GM13976 (cell line): ENCODE measurements at regions not wholly inside any gene's neighbourhood (a gene's known extent, or its start where the extent isn't known, plus 50 kb on each side); places are given as distances from the start of the nearest gene placed in this dataset.

ENCODE experiments used
- DNase-seq: peaks from one replicate; pipeline ENCODE4 v3.0.0; 2012; ENCODE audit warnings: low spot score
- in situ Hi-C: fragments of 300-500 bp; cut with MboI; formaldehyde crosslinking; loops from one replicate; pipeline ENCODE4 v1.12.0; 2022; ENCODE audit warnings: low sequenced_read_pairs, mixed read lengths, inconsistent platforms; ENCODE audit not compliant: unreplicated experiment
- TF ChIP-seq, protein P1 (sequence below): IDR thresholded peaks from 2 replicates; pipeline ENCODE4 v1.5.1; 2012; ENCODE audit warnings: borderline replicate concordance, mild to moderate bottlenecking; ENCODE audit not compliant: insufficient read depth; ENCODE audit errors: extremely low read depth, missing control alignments, control extremely low read depth

DNA sequence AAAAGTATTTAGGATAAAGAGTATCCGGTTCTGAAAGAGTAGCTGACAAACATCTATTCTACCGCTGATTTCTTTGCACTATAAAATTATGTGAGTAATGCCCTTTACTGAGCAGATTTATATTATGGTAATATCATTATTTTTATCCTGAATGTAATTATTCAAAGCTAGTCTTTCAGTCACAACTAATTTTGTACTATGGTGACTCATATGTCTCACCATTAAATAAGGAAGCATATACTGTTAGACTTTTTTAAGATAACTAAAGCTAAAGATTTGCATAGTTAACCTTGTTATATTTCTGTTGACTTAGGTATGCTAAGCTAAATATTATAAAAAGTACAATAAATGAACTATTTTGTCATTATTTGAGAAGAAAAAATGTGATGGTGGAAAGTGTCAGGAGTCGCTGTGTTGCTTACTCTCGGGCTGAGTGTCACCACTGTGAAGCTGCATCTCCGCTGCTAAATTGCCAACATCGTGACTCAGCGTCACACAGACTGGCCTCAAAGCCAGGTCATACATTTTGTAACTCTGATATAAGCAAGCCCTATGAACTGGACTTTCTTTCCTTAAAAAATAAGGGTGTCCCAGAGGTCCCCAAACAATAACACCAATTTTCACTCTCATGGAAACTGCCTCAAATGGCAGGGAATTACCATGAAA, 69.1 kb upstream of the SSTR1 start:
- DNase-seq, result no peak
- TF ChIP-seq, protein P1, sequence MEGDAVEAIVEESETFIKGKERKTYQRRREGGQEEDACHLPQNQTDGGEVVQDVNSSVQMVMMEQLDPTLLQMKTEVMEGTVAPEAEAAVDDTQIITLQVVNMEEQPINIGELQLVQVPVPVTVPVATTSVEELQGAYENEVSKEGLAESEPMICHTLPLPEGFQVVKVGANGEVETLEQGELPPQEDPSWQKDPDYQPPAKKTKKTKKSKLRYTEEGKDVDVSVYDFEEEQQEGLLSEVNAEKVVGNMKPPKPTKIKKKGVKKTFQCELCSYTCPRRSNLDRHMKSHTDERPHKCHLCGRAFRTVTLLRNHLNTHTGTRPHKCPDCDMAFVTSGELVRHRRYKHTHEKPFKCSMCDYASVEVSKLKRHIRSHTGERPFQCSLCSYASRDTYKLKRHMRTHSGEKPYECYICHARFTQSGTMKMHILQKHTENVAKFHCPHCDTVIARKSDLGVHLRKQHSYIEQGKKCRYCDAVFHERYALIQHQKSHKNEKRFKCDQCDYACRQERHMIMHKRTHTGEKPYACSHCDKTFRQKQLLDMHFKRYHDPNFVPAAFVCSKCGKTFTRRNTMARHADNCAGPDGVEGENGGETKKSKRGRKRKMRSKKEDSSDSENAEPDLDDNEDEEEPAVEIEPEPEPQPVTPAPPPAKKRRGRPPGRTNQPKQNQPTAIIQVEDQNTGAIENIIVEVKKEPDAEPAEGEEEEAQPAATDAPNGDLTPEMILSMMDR, result no peak
- in situ Hi-C loops, result no loop called here

DNA sequence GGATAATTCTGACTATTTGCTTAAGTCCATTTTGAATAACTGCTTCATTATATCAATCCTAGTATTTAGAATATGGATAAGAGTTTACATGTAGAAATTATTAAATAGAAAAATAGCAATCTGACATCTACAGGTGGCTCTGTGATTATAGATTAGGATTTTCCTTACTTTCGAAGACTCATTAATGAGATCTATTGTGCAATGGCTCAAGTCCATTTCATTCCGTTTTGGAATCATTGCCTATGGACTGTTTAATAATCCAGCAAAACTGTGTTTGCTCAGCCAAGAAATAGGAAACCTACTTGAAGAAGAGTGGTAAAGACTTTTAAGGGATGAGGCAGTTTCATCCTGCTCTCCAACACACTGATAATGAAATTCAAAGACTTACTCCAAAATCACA, 67.8 kb upstream of the SSTR1 start:
- DNase-seq, result no peak
- TF ChIP-seq, protein P1, result no peak
- in situ Hi-C loops, result no loop called here

DNA sequence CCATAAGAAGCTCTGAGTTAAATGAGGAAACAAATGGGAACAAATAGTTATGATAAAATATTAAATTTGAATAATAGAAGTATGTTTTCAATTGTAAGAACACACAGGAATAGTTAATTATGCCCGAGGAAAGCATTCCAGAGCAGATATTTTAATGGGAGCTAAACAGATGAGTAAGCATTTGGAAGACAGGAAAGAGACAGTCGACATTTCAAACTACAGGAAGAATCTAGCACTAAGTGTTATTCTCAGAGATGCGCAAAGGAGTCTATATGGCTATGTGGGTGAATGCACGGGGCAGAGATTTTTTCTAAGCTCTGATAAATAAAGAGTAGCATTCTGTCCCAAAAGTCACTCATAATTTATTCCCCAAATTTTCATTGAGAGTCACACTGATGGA, 64.5 kb upstream of the SSTR1 start:
- TF ChIP-seq, protein P1, result no peak
- DNase-seq, result no peak
- in situ Hi-C loops, result no loop called here

DNA sequence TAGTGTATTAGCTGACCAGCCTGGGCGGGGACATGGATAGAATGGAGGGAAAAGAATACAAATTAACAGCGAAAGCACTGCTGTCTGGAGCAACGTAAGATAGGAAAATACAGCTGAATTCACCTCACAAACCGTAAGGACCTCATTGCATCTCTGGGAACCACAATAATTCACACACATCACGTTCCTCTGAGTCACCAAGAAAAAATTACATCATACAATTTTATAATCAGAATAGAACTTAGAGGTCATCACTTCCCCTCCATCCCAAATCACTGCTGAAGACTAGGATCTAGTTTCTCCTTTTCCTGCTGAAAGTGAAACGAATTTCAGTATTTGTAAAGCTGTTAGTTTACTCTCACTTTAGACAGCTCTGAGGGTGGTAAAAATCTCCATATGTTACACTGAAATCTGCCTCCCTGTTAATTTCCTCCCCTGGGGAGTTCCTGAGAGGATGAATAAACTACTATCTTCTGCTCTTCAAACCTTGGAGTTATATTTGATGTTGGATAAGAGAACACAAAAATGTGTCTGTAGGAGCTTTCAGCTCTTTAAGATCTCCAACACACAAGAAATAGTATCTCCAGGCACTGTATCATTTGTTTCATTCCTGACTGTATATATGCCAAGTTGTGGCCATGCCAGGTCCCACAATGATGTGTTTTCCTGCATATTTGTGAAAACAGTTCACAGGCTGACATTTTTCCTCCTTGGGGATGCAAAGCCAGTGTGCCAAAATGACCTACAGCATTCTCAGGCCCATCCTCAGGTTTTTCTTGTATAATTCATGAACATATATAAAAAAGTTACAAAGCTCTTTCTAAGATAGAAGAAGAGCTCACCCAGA, 63.8 kb upstream of the SSTR1 start:
- TF ChIP-seq, protein P1, result no peak
- in situ Hi-C loops, result no loop called here
- no peak for DNase-seq

DNA sequence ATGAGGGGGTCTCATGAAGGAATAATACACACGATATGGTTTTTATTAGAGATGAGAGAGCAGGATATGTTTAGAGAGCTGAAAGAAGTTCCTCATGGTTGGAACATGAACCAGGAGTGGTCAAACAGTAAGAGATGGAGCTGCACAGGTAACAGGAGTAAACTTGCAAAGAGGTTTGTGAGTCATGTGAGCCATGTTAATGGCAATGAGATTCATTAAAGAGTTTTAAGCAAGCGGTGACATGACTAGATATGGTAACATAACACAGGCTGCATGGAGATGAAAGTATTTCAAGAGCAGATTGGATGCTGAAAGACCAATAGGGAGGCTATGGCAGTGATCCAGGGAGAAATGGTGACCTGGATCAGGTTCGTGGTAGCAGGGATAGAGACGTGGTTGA, 62.6 kb upstream of the SSTR1 start:
- no peak for DNase-seq
- in situ Hi-C loops, result no loop called here
- TF ChIP-seq, protein P1, result no peak

DNA sequence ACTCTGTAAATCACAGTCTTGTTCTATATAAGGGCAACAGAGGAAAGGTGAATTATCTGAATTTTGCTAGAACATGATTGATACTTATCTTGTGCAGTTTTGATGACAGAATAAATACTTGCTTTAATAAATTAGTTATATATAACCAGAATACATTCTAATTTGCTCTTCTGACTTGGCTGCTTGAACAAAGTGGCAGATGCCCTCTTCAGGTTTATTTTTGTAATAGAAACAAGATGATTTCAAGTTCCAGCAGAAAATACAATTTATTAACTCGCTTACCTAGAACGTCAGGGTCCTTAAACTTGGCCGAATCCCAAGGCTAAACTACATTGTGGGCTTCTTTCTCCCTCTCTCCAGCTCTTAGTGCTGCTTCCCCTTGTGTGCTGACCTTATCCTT, 57.6 kb upstream of the SSTR1 start:
- TF ChIP-seq, protein P1, result no peak
- no peak for DNase-seq
- in situ Hi-C loops, result no loop called here
